HEK293T (cell line): ENCODE measurements at regions not wholly inside any gene's neighbourhood (a gene's known extent, or its start where the extent isn't known, plus 50 kb on each side); places are given as distances from the start of the nearest gene placed in this dataset.

Source experiments
- ARNT ChIP-seq: fragments of 450-650 bp; IDR thresholded peaks from 2 replicates; pipeline ENCODE4 v1.6.1; 2017; ENCODE audit warnings: mild to moderate bottlenecking
- BHLHE40 ChIP-seq: fragments of 450-650 bp; IDR thresholded peaks from 2 replicates; pipeline ENCODE4 v1.6.1; 2016; ENCODE audit warnings: mild to moderate bottlenecking, moderate library complexity, borderline replicate concordance
- CTBP1 ChIP-seq: fragments of 450-650 bp; IDR thresholded peaks from 2 replicates; pipeline ENCODE4 v1.6.1; 2016; ENCODE audit warnings: borderline replicate concordance
- ELF4 ChIP-seq: fragments of 450-650 bp; IDR thresholded peaks from 2 replicates; pipeline ENCODE4 v1.6.1; 2017; ENCODE audit warnings: antibody characterized with exemption
- FOXA1 ChIP-seq: fragments of 450-650 bp; IDR thresholded peaks from 2 replicates; pipeline ENCODE4 v1.6.1; 2016; ENCODE audit warnings: mild to moderate bottlenecking
- FOXM1 ChIP-seq: fragments of 450-650 bp; IDR thresholded peaks from 2 replicates; pipeline ENCODE4 v1.6.1; 2017; ENCODE audit warnings: mild to moderate bottlenecking, borderline replicate concordance
- HDGF ChIP-seq: fragments of 450-650 bp; IDR thresholded peaks from 2 replicates; pipeline ENCODE4 v1.6.1; 2017; ENCODE audit warnings: antibody characterized with exemption, borderline replicate concordance
- NFRKB ChIP-seq: fragments of 450-650 bp; IDR thresholded peaks from 2 replicates; pipeline ENCODE4 v1.6.1; 2016; ENCODE audit warnings: mild to moderate bottlenecking, moderate library complexity
- SP1 ChIP-seq: fragments of 450-650 bp; IDR thresholded peaks from 2 replicates; pipeline ENCODE4 v1.6.1; 2017
- TARDBP ChIP-seq: fragments of 450-650 bp; IDR thresholded peaks from 2 replicates; pipeline ENCODE4 v1.6.1; 2016
- TF ChIP-seq, protein P1 (sequence below): fragments of 450-650 bp; IDR thresholded peaks from 2 replicates; pipeline ENCODE4 v1.6.1; 2016

GRCh38 chr15:93359060-93359408, 270.0 kb upstream of the RGMA start:
- TF ChIP-seq BHLHE40 (no peak), ELF4 (no peak), ARNT (no peak), TARDBP (no peak), FOXM1 (no peak), HDGF (no peak), FOXA1 (no peak), NFRKB (no peak), SP1 (no peak), CTBP1 (no peak)
- TF ChIP-seq, protein P1, sequence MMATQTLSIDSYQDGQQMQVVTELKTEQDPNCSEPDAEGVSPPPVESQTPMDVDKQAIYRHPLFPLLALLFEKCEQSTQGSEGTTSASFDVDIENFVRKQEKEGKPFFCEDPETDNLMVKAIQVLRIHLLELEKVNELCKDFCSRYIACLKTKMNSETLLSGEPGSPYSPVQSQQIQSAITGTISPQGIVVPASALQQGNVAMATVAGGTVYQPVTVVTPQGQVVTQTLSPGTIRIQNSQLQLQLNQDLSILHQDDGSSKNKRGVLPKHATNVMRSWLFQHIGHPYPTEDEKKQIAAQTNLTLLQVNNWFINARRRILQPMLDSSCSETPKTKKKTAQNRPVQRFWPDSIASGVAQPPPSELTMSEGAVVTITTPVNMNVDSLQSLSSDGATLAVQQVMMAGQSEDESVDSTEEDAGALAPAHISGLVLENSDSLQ = no peak
